ENCODE measurements at regions not wholly inside any gene's neighbourhood (a gene's known extent, or its start where the extent isn't known, plus 50 kb on each side); places are given as distances from the start of the nearest gene placed in this dataset.

DNA sequence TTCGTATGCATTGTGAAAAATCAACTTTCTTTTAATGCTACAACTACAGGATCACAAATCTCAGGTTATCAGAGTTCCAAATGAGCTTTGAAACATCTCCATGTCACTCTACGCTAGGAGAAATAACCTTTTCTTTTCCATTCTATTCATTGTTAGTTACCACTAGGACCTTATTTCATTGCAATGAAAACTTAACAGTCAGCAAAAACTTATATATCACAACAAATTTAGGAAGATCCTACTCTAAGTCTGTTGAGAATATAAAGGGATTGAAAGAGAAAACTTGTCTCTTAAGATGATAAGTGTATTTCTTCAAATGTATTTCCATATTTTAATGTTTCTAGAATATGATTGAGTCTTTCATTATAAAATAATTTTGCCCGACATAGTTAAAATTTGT is 539.1 kb downstream of the TMTC2 start:
- BruUV-seq (replicated peaks), result no TSS peak
- no peaks in the 10 kb centered on the region for H3K36me3 Mint-ChIP-seq (ENCODE audit: insufficient read depth, unreplicated experiment)
- DNase-seq, result no peak
- intact Hi-C loops (cut with micrococcal nuclease; ENCODE audit: unreplicated experiment), result no loop called here
- no peak overlapping the region for H3K27ac Mint-ChIP-seq (ENCODE audit: unreplicated experiment)
- TF ChIP-seq, protein P1, sequence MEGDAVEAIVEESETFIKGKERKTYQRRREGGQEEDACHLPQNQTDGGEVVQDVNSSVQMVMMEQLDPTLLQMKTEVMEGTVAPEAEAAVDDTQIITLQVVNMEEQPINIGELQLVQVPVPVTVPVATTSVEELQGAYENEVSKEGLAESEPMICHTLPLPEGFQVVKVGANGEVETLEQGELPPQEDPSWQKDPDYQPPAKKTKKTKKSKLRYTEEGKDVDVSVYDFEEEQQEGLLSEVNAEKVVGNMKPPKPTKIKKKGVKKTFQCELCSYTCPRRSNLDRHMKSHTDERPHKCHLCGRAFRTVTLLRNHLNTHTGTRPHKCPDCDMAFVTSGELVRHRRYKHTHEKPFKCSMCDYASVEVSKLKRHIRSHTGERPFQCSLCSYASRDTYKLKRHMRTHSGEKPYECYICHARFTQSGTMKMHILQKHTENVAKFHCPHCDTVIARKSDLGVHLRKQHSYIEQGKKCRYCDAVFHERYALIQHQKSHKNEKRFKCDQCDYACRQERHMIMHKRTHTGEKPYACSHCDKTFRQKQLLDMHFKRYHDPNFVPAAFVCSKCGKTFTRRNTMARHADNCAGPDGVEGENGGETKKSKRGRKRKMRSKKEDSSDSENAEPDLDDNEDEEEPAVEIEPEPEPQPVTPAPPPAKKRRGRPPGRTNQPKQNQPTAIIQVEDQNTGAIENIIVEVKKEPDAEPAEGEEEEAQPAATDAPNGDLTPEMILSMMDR (IDR thresholded peaks at IDR 0.05; ENCODE audit: unreplicated experiment), result no peak
- H3K9me3 Mint-ChIP-seq (ENCODE audit: low read depth, unreplicated experiment), result peaks cover 4% of the 10 kb centered on the region
- H3K4me3 Mint-ChIP-seq (ENCODE audit: low read depth, unreplicated experiment), result no peak overlapping the region
- no peaks in the 10 kb centered on the region for H3K27me3 Mint-ChIP-seq (ENCODE audit: unreplicated experiment)
- CTCF ChIA-PET, result no interaction called here
- no peaks in the 10 kb centered on the region for H3K4me1 Mint-ChIP-seq (ENCODE audit: low read depth, unreplicated experiment)

DNA sequence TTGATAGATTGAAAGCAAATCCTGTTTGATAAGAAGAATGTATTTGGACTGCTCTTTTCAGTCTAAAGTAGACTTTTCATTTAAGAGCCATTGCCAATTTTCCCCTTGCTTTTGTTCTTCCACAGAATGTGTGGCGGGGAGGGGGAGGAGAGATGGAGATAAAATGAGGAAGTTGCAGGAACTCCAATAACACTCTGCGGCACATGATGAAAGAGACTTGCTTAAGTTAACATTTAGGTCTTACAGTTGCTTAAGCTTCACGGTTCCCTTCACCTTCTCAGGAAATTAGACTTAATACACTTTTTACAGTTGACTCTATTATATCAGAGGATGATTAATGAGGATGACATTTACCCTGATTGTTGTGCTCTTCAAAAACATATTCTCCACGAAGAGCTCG is 537.3 kb downstream of the TMTC2 start:
- Mint-ChIP-seq H3K27me3 (ENCODE audit: unreplicated experiment) (no peaks in the 10 kb centered on the region), H3K36me3 (ENCODE audit: insufficient read depth, unreplicated experiment) (no peaks in the 10 kb centered on the region), H3K27ac (ENCODE audit: unreplicated experiment) (no peak overlapping the region), H3K4me1 (ENCODE audit: low read depth, unreplicated experiment) (no peaks in the 10 kb centered on the region), H3K4me3 (ENCODE audit: low read depth, unreplicated experiment) (no peak overlapping the region), H3K9me3 (ENCODE audit: low read depth, unreplicated experiment) (peaks cover 4% of the 10 kb centered on the region)
- CTCF ChIA-PET, result no interaction called here
- intact Hi-C loops (cut with micrococcal nuclease; ENCODE audit: unreplicated experiment), result no loop called here
- no peak for DNase-seq
- TF ChIP-seq, protein P1 (IDR thresholded peaks at IDR 0.05; ENCODE audit: unreplicated experiment), result no peak
- no TSS peak for BruUV-seq (replicated peaks)

DNA sequence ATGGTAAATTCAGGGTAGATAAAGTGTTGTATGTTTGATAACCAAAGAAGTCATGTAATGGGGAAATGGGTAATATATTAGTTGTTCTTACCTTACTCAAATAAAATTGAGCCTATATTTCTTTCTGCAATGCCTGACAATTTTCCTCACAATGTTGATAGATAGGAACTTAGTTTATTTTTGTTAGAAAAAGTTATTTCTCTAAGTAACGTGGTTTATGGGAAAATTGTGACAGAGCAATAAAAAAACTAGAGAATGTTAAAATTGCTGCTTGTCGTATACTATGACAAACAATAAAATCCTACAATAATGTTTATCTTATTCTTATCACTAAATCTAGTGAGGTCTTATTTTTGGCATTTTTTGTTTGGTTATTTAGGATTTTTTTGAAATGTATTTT is 534.1 kb downstream of the TMTC2 start:
- intact Hi-C loops (cut with micrococcal nuclease; ENCODE audit: unreplicated experiment), result no loop called here
- no peak for DNase-seq
- CTCF ChIA-PET, result no interaction called here
- Mint-ChIP-seq H3K4me1 (ENCODE audit: low read depth, unreplicated experiment) (no peaks in the 10 kb centered on the region), H3K27me3 (ENCODE audit: unreplicated experiment) (no peaks in the 10 kb centered on the region), H3K27ac (ENCODE audit: unreplicated experiment) (no peak overlapping the region), H3K4me3 (ENCODE audit: low read depth, unreplicated experiment) (no peak overlapping the region), H3K36me3 (ENCODE audit: insufficient read depth, unreplicated experiment) (no peaks in the 10 kb centered on the region), H3K9me3 (ENCODE audit: low read depth, unreplicated experiment) (no peaks in the 10 kb centered on the region)
- BruUV-seq (replicated peaks), result no TSS peak
- TF ChIP-seq, protein P1 (IDR thresholded peaks at IDR 0.05; ENCODE audit: unreplicated experiment), result no peak

DNA sequence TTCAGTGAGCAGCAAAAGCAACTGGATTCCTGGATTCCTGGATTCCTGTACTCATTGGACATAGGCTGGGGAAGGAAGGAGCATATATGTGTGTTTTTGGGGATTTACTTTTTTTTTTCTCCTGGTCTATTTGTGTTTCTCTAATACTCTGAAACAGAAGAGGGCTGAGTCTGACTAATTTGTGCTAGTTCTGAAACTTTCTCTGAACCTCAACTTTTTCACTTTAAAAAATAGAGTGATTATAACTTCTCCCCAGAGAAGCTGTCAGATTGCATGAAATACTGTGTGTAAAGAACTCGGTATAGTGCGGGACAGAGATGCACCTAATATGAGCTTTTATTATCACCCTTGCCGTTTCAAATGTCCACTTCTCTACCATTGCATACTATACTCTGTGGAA is 529.5 kb downstream of the TMTC2 start:
- TF ChIP-seq, protein P1 (IDR thresholded peaks at IDR 0.05; ENCODE audit: unreplicated experiment), result no peak
- no peaks in the 10 kb centered on the region for H3K36me3 Mint-ChIP-seq (ENCODE audit: insufficient read depth, unreplicated experiment)
- intact Hi-C loops (cut with micrococcal nuclease; ENCODE audit: unreplicated experiment), result no loop called here
- DNase-seq, result no peak
- H3K4me1 Mint-ChIP-seq (ENCODE audit: low read depth, unreplicated experiment), result no peaks in the 10 kb centered on the region
- CTCF ChIA-PET, result interaction anchor here (0.7 kb wide), 1 partner anchor 12 kb away, joined by 3 read pairs; no protein-coding TSS in a partner anchor
- no TSS peak for BruUV-seq (replicated peaks)
- no peaks in the 10 kb centered on the region for H3K27me3 Mint-ChIP-seq (ENCODE audit: unreplicated experiment)
- no peak overlapping the region for H3K4me3 Mint-ChIP-seq (ENCODE audit: low read depth, unreplicated experiment)
- H3K27ac Mint-ChIP-seq (ENCODE audit: unreplicated experiment), result no peak overlapping the region
- no peaks in the 10 kb centered on the region for H3K9me3 Mint-ChIP-seq (ENCODE audit: low read depth, unreplicated experiment)
